ENCODE measurements at regions not wholly inside any gene's neighbourhood (a gene's known extent, or its start where the extent isn't known, plus 50 kb on each side); places are given as distances from the start of the nearest gene placed in this dataset.

DNA sequence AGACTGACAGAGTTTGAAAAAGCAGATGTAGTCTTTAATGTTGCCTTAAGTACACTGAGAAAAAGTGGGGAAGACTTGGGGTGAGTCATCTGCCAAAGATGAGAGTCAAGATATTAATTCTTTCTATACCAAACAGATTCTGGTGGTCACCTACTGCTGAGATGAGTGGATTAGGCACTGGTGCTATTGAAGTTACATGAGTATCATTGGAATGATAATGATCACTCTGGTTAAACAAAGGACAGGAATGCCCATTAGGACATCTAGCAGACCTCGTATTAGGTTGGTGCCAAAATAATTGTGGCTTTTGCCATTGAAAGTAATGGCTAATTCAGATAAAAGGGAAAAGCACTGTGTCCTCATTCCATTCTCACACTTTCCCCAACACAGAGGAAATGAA, 1588.9 kb downstream of the KCNT2 start:
- no peak for DNase-seq

DNA sequence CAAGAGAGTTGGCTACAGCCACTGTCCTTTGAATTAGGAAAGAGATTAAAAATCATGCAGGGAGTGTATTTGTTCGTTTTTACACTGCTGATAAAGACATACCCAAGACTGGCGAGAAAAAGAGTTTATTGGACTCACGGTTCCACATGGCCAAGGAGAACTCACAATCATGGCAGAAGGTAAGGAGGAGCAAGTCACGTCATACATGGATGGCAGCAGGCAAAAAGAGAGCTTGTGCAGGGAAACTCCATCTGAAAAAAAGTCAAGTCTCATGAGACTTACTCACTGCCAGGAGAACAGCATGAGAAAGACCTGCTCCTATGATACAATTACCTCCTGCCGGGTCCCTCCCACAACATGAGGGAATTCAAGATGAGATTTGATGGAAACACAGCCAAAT, 1595.2 kb downstream of the KCNT2 start:
- no peak for DNase-seq

DNA sequence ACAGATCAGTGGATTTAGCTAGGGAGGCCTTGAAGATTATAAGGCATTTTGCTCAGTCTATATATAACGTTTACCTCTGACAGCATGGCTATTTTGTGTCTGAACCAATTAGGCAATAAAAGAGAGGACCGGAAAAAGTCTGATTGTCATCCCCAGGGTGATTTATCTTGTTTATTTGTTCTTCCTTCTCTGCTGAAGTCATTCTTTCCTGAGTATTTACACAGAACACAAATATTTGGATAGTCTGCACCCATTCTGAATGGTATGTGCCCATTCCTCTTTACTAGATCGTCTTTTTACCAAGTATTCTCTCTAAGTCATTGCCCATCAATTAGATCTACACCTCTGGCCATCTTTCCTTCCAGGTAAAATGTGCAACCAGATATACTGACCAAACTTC, 1602.9 kb downstream of the KCNT2 start:
- no peak for DNase-seq

DNA sequence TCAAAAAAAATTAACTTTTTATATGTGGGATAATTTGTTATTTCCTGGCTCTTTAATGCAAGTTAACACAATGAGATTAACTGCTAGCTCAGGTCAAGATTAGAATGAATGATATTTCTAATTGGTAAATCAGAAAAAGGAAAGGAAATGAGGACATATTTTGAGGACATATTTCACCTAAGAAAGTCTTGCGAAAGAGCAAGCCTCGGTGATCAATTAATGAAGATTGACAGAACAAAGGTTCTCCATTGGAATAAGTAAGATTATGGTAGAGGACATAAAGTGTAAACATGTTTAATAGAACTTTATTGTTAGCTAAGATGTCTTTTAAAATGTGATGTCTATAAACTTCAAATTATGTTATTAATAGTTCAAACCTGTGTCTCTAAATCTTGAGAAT, 1617.8 kb downstream of the KCNT2 start:
- no peak for DNase-seq

DNA sequence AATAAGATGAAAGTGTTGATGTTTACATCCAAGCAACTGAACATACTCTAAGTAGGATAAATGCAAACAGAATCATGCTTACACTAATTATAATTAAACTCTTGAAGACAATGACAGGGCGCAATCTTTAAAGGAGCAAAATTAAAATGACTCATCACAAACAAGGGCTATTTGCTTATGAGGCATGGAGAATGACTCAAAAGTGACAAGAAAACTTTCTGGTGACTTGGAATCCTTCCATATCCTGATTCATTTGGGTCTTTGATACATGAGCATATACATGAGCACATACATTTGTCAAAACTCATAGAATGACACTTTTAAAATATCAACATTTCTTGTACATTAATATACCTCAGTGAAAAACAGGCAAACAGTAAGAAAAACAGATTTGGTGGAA, 1632.3 kb downstream of the KCNT2 start:
- no peak for DNase-seq

DNA sequence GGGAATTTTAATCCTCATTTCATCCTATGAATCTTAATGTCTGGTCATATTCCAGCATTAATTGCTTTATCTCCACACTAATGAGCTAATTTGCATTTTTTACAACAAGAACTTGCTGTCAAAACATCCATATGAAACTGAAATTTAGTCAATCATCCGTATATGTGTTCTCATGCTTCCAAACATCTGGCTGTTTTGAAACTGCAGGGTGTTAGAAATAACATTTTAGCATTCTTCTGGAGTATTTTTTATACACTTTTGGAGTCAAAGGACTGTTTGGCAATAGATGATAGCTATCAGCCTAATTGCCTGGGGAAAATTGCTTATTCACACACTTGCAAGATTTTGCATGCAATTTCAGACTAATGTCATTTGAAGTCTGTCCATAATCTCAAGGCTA, 1639.3 kb downstream of the KCNT2 start:
- no peak for DNase-seq

DNA sequence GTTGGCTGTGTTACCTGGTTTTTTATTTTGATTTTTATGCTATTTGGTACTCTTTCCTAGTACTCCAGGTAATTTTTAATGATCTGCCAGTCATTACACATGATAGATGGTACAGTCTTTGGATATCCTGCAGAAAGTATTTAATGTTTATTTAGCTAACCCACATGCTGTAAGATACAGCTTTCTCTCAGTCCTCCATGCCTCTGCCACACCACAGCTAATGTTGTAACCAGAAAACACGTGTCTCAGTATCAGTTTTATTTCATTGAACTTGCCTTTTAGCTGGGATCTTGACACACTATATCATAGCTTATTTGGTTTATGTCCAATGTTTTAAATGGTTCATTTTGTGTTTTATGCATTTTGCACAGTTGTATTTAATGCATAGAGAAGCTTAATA, 1648.4 kb downstream of the KCNT2 start:
- DNase-seq: no peak

DNA sequence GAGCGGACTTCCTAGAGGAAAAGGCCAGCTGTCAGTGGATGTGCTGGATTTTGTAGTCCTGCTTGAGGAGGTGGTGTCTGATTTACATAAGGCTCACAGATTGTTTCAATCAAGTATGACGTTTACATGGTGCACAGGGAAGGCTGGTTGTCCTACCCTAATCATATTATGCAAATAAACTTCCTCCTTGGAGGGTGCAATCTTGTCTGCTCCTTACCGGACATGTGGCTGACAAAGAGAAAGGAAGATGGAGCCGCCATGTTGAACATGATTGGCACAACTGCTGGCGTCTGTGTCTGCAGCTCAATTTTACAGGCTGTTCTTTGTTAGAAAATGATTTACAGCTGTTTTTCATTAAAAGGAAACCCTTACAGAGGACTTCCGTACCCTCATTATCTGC, 1656.1 kb downstream of the KCNT2 start:
- DNase-seq: no peak

DNA sequence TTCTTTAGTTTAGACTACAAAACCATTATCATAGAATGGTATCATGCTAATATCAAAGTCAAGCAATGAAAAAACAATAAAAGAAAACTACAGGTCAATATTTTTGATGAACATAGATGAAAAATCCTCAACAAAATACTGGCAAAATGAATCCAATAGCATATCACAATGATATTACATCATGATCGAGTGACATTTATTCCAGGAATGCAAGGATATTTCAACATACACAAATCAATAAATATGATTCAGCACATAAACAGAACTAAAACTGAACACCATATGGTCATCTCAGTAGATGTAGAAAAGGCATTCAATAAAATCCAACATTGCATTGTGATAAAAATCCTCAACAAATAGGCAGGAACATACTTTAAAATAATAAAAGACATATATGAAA, 1657.7 kb downstream of the KCNT2 start:
- no peak for DNase-seq

DNA sequence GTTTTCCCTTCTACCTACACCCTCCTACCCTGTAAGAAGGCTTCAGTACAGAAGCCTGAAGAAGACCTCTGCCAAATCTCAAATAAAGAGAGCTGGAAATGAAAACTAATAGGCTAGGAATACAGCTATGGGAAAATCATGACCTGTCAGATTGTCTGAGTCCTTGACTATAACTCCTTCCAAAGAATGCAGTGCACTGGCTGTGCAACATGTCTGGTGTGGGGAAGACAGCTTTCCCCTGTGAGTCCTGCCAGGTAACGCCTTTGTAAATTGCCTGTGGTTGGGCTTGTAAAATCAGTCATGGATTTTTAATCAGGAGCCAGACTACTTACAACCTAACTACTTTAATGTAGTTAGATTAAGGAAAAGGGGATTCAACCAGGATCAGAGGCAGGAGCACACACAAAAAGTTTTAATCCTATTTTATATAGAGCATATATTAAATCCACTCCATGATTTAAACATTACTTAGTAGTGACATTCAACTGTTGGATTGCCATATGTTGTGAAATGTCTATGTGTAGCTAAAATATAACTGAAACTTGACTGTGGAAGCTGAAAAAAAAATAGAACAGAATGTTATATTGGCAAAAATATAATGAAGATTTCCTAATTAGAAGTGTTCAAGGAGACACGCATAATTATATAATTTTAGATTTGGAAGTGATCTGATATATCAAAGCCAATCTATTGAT, 1667.8 kb downstream of the KCNT2 start:
- no peak for DNase-seq

DNA sequence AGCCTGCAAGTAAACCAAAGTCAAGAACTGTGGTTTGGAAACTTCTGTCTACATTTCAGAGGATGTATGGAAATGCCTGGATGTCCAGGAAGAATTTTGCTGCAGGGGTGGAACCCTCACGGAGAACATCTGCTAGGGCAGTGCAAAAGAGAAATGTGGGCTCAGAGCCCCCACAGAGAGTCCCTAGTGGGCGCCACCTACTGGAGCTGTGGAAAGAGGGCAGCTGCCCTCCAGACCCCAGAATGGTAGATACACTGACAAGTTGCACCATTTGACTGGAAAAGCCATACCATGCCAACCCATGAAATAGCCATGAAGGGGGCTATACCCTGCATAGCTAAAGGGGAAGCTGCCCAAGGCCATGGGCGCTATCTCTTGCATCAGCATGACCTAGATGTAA, 1672.4 kb downstream of the KCNT2 start:
- no peak for DNase-seq

DNA sequence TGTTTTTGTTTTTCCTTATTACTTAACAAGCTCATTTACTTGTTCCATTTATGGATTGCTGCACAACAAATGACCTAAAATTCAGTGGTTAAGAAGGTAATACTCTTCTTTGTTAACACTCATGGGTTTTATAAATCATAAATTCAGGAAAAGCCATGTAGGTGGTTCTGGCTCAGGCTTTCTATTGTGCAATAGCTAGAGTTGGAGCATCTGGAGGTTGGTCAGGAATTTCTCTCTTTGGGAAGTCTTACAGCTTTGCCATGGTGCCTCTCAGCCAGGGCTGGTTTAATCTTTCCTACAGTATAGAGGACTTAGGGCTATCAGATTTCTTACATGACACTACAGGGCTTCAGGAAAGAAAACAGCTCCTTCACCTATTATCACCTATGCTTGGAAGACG, 1677.1 kb downstream of the KCNT2 start:
- no peak for DNase-seq

DNA sequence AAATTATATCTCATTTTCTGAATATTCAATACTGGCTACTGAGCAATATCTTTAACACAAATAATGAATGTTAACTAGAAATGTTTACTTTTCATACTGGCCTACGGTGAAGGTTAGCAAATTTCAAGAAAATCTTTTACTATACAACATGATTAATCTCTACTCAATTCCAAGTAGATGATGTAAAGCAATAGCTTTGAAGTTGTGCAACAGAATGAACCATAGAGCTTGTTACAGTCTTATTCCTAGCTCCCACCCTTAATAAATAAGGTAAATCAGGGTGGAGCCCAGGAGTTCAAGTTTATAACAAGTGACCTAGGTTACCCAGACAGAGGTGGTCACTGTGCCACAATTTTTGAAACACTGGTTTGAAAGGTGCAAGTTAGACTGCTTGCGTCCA, 1678.1 kb downstream of the KCNT2 start:
- no peak for DNase-seq

DNA sequence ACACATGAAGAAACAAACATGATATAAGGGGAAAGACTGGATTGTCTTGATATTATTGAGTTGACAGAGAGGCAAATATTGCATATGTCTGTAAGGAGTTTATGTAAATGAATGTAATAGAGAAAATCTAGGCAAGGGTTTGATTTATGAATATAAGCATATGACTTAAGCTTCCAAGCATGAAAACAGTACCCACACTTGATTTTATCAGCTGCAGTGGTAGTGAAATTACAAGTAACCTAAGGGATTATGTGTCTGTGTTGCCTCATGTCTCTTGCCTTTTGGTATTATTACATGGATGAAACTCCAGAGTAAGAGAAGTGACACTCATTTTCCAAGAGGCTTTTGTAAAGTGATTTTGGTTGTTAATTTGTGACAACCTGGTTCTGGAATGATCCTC, 1678.9 kb downstream of the KCNT2 start:
- no peak for DNase-seq

DNA sequence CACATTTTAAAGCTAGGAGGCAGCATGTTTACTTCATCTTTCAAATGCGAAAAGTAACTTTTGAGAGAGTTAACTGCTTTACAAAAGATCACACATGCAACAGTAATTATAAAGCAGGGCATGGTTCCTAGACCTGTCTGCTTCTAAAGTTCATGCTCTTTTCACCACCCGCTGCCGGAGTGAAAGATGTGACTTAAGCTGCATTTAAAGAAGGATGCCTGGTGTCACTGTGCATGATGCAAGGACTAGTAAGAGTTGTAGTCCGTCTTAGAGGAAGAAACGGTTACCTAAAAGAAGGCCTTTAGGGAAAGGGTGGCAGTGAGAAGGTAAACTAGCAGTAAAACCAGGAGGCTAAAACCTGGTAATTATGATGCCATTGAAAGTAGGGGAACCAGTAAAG, 1689.1 kb downstream of the KCNT2 start:
- no peak for DNase-seq

DNA sequence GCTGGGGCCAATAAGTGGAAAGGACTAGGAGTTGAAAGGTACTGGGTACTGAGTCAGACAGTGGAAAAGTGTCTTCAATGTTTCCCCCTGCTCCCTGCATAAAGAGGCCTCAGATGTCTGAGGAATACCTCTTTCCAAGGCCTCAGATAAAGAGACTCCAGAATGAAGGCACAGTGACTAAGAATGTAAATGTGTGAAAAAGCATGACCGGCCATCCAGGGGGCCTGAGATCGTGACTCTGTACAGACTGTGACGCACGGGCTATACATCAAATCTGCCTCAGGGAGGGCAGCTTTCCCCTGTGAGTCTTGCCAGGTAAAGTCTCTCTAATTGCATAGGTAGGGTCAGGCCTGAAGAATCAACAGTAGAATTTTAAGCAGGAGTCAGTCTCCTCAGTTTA, 1690.5 kb downstream of the KCNT2 start:
- DNase-seq: no peak

DNA sequence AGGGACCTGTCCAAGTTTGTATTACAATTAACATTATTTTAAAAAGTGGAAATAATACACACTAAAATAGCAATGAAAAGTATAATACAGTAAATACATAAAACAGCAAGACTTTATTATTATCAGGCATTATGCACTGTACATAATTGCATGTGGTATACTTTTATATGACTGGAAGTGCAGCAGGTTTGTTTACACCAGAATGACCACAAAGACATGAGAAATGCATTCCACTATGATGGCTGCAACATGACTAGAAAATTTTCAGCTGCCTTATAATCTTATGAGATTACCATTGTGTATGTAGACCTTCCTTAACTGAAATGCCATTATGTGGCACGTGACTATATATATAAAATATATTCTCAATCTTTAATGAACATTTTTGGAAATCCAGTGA, 1699.6 kb downstream of the KCNT2 start:
- no peak for DNase-seq

DNA sequence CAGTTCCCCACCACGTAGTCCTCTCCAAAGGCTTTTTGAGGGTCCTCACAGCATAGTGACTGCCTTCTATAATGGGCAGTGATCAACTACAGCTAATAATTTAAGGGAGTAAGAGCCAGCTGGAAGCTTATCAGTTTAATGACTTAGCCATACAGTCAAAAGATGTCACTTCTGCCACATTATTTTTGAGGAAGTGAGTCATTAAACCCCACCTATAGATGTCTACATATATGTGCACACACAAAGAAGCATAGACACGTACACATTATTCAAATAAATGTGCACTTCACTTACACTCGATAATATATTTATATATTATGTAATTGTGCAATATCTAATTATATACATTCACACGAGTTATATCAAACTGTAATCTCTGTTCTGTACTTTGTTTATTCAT, 1704.7 kb downstream of the KCNT2 start:
- DNase-seq: no peak

DNA sequence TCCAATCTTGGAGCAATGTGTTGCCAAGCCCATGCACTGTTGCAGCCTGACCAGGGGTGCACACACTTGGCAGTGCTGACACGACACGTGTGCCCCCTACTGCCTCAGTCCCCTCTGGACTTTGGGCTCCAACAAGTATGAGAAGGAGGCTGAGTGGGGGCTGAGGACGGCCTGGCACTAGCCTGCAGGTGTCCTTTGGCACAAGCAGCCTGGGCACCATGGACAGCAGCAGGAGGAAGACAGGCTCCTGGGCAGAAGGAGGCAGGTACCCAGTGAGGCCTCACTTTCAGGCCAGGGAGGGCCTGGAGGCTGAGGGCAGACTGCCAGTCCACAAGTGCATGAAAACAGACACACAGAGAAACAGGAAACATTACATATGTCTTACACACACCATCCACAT, 1702.9 kb upstream of the B3GALT2 start:
- no peak for DNase-seq

DNA sequence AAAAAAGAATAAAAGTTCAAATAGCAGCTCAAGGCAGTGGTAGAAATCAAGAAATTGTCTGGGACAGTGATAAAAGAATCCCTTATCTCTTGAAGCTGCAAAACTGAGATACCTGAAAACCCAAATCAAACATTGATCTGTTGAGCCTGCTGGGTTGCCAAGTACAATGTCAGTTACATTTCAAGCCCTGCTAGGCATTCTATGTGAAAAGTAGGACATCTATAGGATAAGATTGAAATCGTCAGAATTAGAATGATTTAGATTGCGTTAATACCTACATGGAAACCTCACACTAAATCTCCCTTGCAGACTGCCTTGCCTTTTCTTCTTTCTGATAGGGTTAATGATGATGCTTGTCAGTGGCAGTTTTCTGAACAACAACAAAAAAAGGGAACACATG, 1684.4 kb upstream of the B3GALT2 start:
- DNase-seq: no peak

DNA sequence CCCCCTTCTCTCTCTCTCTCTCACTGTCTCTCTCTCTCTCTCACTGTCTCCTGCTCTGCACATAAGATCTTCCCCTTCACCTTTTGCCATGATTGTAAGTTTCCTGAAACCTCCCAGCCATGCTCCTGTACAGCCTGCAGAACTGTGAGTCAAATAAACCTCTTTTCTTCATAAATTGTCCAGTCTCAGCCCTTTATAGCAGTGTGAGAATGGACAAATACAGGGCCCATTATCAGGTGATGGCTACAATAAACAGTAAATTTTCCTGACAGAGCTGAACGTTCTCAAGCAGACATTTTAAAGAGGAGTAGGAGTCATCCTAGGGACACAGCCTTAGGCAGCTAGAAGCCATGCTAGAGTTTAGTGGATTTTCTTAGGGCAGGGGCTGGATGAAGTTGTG, 1679.7 kb upstream of the B3GALT2 start:
- no peak for DNase-seq

DNA sequence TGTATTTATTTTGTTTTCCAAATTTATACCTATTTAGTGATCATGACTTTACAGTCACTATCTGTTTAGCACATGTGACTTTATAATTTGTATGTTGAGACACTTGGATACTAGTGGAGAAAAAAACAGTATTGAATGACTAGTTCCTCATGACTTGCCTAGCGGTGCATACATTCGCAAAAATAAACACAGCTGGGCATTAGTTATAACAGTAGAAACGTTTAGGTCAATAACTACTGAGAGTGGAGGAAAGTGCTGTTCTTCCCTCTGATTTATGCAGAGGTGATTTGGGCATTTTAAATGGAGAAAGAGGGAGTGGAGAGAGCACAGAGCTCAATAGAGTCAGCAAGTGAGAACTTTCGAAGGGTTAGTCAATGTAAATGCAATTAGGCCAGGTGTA, 1679.0 kb upstream of the B3GALT2 start:
- DNase-seq: no peak

DNA sequence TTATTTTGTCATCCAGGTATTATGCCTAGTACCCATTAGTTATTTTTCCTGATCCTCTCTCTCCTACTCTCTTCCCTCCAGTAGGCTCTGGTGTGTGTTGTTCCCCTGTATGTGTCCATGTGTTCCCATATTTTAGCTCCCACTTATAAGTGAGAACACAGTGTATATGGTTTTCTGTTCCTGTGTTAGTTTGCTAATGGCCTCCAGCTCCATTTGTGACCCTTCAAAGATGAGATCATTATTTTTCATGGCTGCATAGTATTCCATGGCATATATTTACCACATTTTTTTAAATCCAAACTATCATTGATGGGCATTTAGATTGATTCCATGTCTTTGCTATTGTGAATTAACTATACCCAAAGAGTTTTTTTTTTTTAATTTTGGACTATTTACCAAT, 1675.7 kb upstream of the B3GALT2 start:
- no peak for DNase-seq

DNA sequence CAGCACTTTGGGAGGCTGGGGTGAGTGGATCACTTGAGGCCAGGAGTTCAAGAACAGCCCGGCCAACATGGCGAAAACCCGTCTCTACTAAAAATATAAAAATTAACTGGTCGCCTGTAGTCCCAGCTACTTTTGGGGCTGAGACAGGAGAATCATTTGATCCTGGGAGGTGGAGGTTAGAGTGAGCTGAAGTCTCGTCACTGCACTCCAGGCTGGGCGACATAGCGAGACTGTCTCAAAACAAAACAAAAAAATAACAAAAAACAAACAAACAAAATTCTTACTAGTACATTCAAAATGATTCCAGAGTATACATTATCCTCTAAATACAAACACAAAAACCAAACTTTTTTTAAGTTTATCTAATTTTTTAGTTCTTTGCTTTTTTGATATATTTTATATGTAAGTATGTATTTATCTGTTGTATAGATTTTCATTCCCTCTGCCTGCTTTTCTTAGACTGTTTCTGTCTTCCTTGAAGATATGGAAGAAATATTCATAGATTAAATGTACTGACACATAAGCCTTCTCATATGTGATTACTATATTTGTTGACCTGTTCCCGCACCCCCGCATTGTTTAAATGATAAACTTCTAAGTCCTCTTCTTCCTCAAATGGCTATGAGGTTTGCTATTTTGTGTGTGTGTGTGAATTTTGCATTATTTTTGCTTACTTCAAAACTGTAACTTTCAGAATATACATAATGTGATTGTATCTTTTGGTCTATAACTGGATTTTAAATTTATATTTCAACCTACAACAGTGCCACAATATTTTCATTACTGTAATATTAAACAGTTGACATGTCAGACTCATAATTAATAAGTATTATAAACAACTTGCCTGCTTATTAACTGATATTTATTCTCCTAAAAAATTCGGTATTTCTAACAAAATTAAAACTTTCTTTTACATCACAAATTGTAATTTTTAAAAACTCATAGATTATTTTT, 1674.1 kb upstream of the B3GALT2 start:
- no peak for DNase-seq

Data from hematopoietic multipotent progenitor cell treated with erythropoietin and hydrocortisone succinate and interleukin-3 and kit ligand, for 8 days (in vitro differentiated cells).